Esophagus muscularis mucosa (tissue), 4 donors: ENCODE measurements at regions not wholly inside any gene's neighbourhood (a gene's known extent, or its start where the extent isn't known, plus 50 kb on each side); places are given as distances from the start of the nearest gene placed in this dataset.

Experiments used
- EP300 ChIP-seq: sonication (generic); formaldehyde crosslinking; IDR thresholded peaks from one replicate; pipeline ENCODE4 v1.6.1; 2017; ENCODE audit warnings: antibody characterized with exemption
- POLR2A ChIP-seq: fragments of 450-650 bp; IDR thresholded peaks from one replicate; pipeline ENCODE4 v1.6.1; 2017; ENCODE audit warnings: antibody characterized with exemption, moderate library complexity, mild to moderate bottlenecking, low read depth
- POLR2AphosphoS5 ChIP-seq, 2 donors: sonication (generic); formaldehyde crosslinking; IDR thresholded peaks; one replicate each; pipeline ENCODE4 v1.6.1; 2017; ENCODE audit warnings: antibody characterized with exemption in 2 of 2
- TF ChIP-seq, protein P1 (sequence below), 3 experiments: fragments of 200-600 bp in 2 of 3; fragments of 450-650 bp in 1 of 3; sonication (generic) in 2 of 3; IDR thresholded peaks; one replicate each; pipeline ENCODE4 v1.5.1; 2017 to 2019; ENCODE audit warnings: antibody characterized with exemption in 3 of 3, mild to moderate bottlenecking in 2 of 3, moderate library complexity in 1 of 3

DNA sequence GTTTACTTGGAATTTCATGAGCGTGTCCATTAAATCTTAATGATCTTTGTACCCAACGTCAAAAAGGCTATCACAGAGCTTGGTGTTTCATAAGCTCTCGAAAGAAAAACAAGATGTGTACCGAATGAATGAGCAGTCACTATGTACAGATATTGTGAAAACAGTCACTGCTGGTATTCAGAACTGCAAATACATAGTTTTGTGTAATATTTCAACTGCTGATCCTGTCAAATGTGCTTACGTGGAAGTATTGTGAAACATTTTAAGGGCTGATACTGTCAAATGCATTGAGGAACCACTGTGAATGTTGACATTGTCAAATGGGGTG, 184.2 kb upstream of the KLHL29 start:
- TF ChIP-seq, protein P1, sequence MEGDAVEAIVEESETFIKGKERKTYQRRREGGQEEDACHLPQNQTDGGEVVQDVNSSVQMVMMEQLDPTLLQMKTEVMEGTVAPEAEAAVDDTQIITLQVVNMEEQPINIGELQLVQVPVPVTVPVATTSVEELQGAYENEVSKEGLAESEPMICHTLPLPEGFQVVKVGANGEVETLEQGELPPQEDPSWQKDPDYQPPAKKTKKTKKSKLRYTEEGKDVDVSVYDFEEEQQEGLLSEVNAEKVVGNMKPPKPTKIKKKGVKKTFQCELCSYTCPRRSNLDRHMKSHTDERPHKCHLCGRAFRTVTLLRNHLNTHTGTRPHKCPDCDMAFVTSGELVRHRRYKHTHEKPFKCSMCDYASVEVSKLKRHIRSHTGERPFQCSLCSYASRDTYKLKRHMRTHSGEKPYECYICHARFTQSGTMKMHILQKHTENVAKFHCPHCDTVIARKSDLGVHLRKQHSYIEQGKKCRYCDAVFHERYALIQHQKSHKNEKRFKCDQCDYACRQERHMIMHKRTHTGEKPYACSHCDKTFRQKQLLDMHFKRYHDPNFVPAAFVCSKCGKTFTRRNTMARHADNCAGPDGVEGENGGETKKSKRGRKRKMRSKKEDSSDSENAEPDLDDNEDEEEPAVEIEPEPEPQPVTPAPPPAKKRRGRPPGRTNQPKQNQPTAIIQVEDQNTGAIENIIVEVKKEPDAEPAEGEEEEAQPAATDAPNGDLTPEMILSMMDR (IDR thresholded peaks at IDR 0.05): no peak
- TF ChIP-seq POLR2A (no peak), EP300 (no peak), POLR2AphosphoS5 (IDR thresholded peaks at IDR 0.05) (no peak)
